Caco-2 (cell line): ENCODE measurements at regions not wholly inside any gene's neighbourhood (a gene's known extent, or its start where the extent isn't known, plus 50 kb on each side); places are given as distances from the start of the nearest gene placed in this dataset.

Experiments
- BruUV-seq: library from RNA; stranded (reverse); fragments of 400-500 nt; replicated peaks from 2 replicates; lab custom pipeline; 2021; lab: Mats Ljungman, UMichigan
- CTCF ChIA-PET: fragments of 300-600 bp; sonication (Branson Sonifier 250); formaldehyde crosslinking; loops from one replicate; lab custom pipeline; 2022; ENCODE audit warnings: antibody characterized with exemption; lab: Charles Lee
- POLR2A ChIA-PET: fragments of 300-600 bp; sonication (Branson Sonifier 250); formaldehyde crosslinking; loops from one replicate; lab custom pipeline; 2022; ENCODE audit warnings: antibody characterized with exemption; lab: Charles Lee
- DNase-seq, 2 experiments: peaks; one replicate each; pipeline versions ENCODE4 v3.0.0 to v3.0.0-alpha.2; 2020 to 2022
- H3K27me3 ChIP-seq: replicated peaks from 2 replicates; pipeline ENCODE4 v1.6.0; 2011; ENCODE audit warnings: low read length; ENCODE audit not compliant: control insufficient read depth, insufficient read depth
- H3K36me3 ChIP-seq: 2 replicates; pipeline ENCODE4 v1.5.1; 2011; ENCODE audit warnings: low read length; ENCODE audit not compliant: control insufficient read depth, insufficient read depth
- H3K4me1 ChIP-seq: fragments of 250-450 bp; sonication (Bioruptor Pico); 2 replicates; pipeline ENCODE4 v1.5.1; 2020; ENCODE audit warnings: mild to moderate bottlenecking
- H3K4me3 ChIP-seq: 2 replicates; pipeline ENCODE4 v1.5.1; 2011; ENCODE audit warnings: low read depth, mild to moderate bottlenecking, control low read depth, low read length
- H3K9me3 ChIP-seq: fragments of 250-450 bp; sonication (Bioruptor Pico); 2 replicates; pipeline ENCODE4 v1.5.1; 2020; ENCODE audit warnings: mild to moderate bottlenecking, moderate library complexity
- H3K27ac Mint-ChIP-seq: one replicate; pipeline ENCODE4 v1.8.0; 2022; ENCODE audit warnings: mixed read lengths; ENCODE audit not compliant: unreplicated experiment
- H3K27me3 Mint-ChIP-seq: one replicate; pipeline ENCODE4 v1.8.0; 2022; ENCODE audit warnings: mixed read lengths; ENCODE audit not compliant: insufficient read depth, unreplicated experiment
- H3K36me3 Mint-ChIP-seq: one replicate; pipeline ENCODE4 v1.8.0; 2022; ENCODE audit warnings: mild to moderate bottlenecking, mixed read lengths; ENCODE audit not compliant: insufficient read depth, unreplicated experiment
- H3K4me1 Mint-ChIP-seq: one replicate; pipeline ENCODE4 v1.8.0; 2022; ENCODE audit warnings: low read depth, mixed read lengths; ENCODE audit not compliant: unreplicated experiment
- H3K4me3 Mint-ChIP-seq: one replicate; pipeline ENCODE4 v1.8.0; 2022; ENCODE audit warnings: mild to moderate bottlenecking, moderate library complexity, mixed read lengths; ENCODE audit not compliant: unreplicated experiment
- H3K9me3 Mint-ChIP-seq: one replicate; pipeline ENCODE4 v1.8.0; 2022; ENCODE audit warnings: mixed read lengths; ENCODE audit not compliant: unreplicated experiment
- CTCF ChIP-seq, 2 experiments: fragments of 200-600 bp in 1 of 2; IDR thresholded peaks; 1 replicate in 1 of 2; 2 replicates in 1 of 2; pipeline versions ENCODE4 v1.5.1 to v1.8.0; 2011 to 2022; ENCODE audit warnings: antibody characterized with exemption in 1 of 2, control low read depth in 1 of 2, inconsistent platforms in 1 of 2, low read depth in 1 of 2, low read length in 1 of 2, mild to moderate bottlenecking in 1 of 2, moderate library complexity in 1 of 2; ENCODE audit not compliant: insufficient read depth in 1 of 2, severe bottlenecking in 1 of 2, unreplicated experiment in 1 of 2
- intact Hi-C: fragments of 100-400 bp; cut with micrococcal nuclease; formaldehyde crosslinking; loops from one replicate; pipeline ENCODE4 v1.10.0; 2022; ENCODE audit not compliant: unreplicated experiment

GRCh38 chr5:6178846-6179532 is 199.4 kb downstream of the MED10 start:
- Histone ChIP-seq H3K4me3 (no peak overlapping the region), H3K4me1 (no peaks in the 10 kb centered on the region), H3K9me3 (no peaks in the 10 kb centered on the region), H3K27me3 (peaks cover 1% of the 10 kb centered on the region; the same call in 1 of the 2 replicates), H3K36me3 (no peaks in the 10 kb centered on the region)
- ChIA-PET CTCF (no interaction called here), POLR2A (no interaction called here)
- Mint-ChIP-seq H3K36me3 (no peaks in the 10 kb centered on the region), H3K4me1 (no peaks in the 10 kb centered on the region), H3K4me3 (no peak overlapping the region), H3K27ac (no peak overlapping the region), H3K27me3 (peaks cover 6% of the 10 kb centered on the region), H3K9me3 (peaks cover 5% of the 10 kb centered on the region)
- intact Hi-C loops: no loop called here
- DNase-seq: no peak
- TF ChIP-seq CTCF (IDR thresholded peaks at IDR 0.05; ENCODE audit: insufficient read depth in 1 of 2, low read depth in 1 of 2, low read length in 1 of 2, severe bottlenecking in 1 of 2, unreplicated experiment in 1 of 2): no peak
- no TSS peak for BruUV-seq

GRCh38 chr5:6177926-6178325 is 200.4 kb downstream of the MED10 start:
- no peak overlapping the region for H3K27ac Mint-ChIP-seq
- H3K36me3 Mint-ChIP-seq: no peaks in the 10 kb centered on the region
- no peaks in the 10 kb centered on the region for H3K4me1 ChIP-seq
- H3K36me3 ChIP-seq: no peaks in the 10 kb centered on the region
- no TSS peak for BruUV-seq
- H3K4me3 Mint-ChIP-seq: no peak overlapping the region
- H3K4me3 ChIP-seq: no peak overlapping the region
- ChIA-PET POLR2A (no interaction called here), CTCF (no interaction called here)
- H3K9me3 Mint-ChIP-seq: peaks cover 5% of the 10 kb centered on the region
- no peaks in the 10 kb centered on the region for H3K4me1 Mint-ChIP-seq
- intact Hi-C loops: no loop called here
- DNase-seq: no peak
- peaks cover 6% of the 10 kb centered on the region for H3K27me3 Mint-ChIP-seq
- H3K9me3 ChIP-seq: no peaks in the 10 kb centered on the region
- peaks cover 1% of the 10 kb centered on the region; the same call in 1 of the 2 replicates for H3K27me3 ChIP-seq
- no peak for TF ChIP-seq CTCF (IDR thresholded peaks at IDR 0.05; ENCODE audit: insufficient read depth in 1 of 2, low read depth in 1 of 2, low read length in 1 of 2, severe bottlenecking in 1 of 2, unreplicated experiment in 1 of 2)

- DNase-seq: no peak
- intact Hi-C loops: no loop called here
- H3K27me3 ChIP-seq: no peaks in the 10 kb centered on the region
- H3K36me3 ChIP-seq: no peaks in the 10 kb centered on the region
- H3K4me1 Mint-ChIP-seq: no peaks in the 10 kb centered on the region
- no TSS peak for BruUV-seq
- H3K27ac Mint-ChIP-seq: no peak overlapping the region
- no peak overlapping the region for H3K4me3 Mint-ChIP-seq
- no peak overlapping the region for H3K4me3 ChIP-seq
- H3K9me3 ChIP-seq: no peaks in the 10 kb centered on the region
- CTCF ChIA-PET: no interaction called here
- peaks cover 5% of the 10 kb centered on the region for H3K9me3 Mint-ChIP-seq
- no peak for TF ChIP-seq CTCF (IDR thresholded peaks at IDR 0.05; ENCODE audit: insufficient read depth in 1 of 2, low read depth in 1 of 2, low read length in 1 of 2, severe bottlenecking in 1 of 2, unreplicated experiment in 1 of 2)
- POLR2A ChIA-PET: no interaction called here
- peaks cover 6% of the 10 kb centered on the region for H3K27me3 Mint-ChIP-seq
- H3K4me1 ChIP-seq: no peaks in the 10 kb centered on the region
- no peaks in the 10 kb centered on the region for H3K36me3 Mint-ChIP-seq
Measured at GRCh38 chr5:6176102-6176693, 202.1 kb downstream of the MED10 start.
